SU-DHL-6 (cell line): ENCODE measurements at regions not wholly inside any gene's neighbourhood (a gene's known extent, or its start where the extent isn't known, plus 50 kb on each side); places are given as distances from the start of the nearest gene placed in this dataset.

Experiments
- CTCF ChIP-seq: fragments of 200-600 bp; sonication (generic); IDR thresholded peaks from one replicate; pipeline ENCODE4 v1.5.1; 2017; ENCODE audit warnings: antibody characterized with exemption, mild to moderate bottlenecking, low read length, moderate library complexity; ENCODE audit not compliant: insufficient read depth, poor library complexity, severe bottlenecking
- EZH2phosphoT487 ChIP-seq: fragments of 200-600 bp; sonication (generic), shearing (Covaris generic); conservative IDR thresholded peaks from 2 replicates; pipeline ENCODE4 v1.6.1; 2018; ENCODE audit warnings: mild to moderate bottlenecking, antibody characterized with exemption, low read length, moderate library complexity, mixed read lengths

DNA sequence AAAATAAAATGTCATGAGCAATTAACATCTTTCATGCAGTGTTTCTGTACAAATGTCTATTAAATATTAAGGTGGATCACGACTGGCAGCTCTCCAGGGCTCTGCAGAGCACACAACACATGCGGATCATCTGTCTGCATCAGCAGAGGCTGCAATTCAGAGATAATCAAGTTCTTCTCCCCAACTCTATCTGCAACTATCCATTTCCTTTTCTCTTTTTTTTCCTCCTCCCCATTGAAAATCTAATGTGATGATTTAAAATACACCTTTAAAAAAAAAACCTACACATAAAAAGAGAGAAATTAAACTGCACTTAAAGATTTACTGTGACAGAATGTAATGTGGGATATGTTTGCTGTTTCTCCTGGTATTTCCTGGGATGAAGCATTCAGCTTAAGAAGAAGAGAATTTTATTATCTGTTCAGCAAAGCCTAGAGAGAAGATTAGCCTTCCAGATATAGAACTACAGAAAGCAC, 352.6 kb upstream of the CCDC54 start:
- TF ChIP-seq CTCF (no peak), EZH2phosphoT487 (no peak)
